AG09309 (cell line): ENCODE measurements at regions not wholly inside any gene's neighbourhood (a gene's known extent, or its start where the extent isn't known, plus 50 kb on each side); places are given as distances from the start of the nearest gene placed in this dataset.

Source experiments
- DNase-seq: peaks from one replicate; pipeline ENCODE4 v3.0.0-alpha.2; 2010; ENCODE audit warnings: low read depth
- H3K4me3 ChIP-seq: 2 replicates; pipeline ENCODE4 v1.5.1; 2011; ENCODE audit warnings: mild to moderate bottlenecking, low read depth, low read length, moderate library complexity; ENCODE audit not compliant: control insufficient read depth
- CTCF ChIP-seq: IDR thresholded peaks from 2 replicates; pipeline ENCODE4 v1.5.1; 2011; ENCODE audit warnings: mild to moderate bottlenecking, low read depth, low read length, inconsistent platforms; ENCODE audit not compliant: insufficient read depth, control insufficient read depth; ENCODE audit errors: missing control alignments

- no peak for TF ChIP-seq CTCF
- DNase-seq, result no peak
- no peak overlapping the region for H3K4me3 ChIP-seq
These were observed 73.5 kb upstream of the RASGRF1 start for GRCh38 chr15:79164043-79164442.

- no peak for DNase-seq
- no peak overlapping the region for H3K4me3 ChIP-seq
- TF ChIP-seq CTCF, result no peak
These were observed 72.8 kb upstream of the RASGRF1 start for GRCh38 chr15:79163395-79163794.

- no peak for DNase-seq
- H3K4me3 ChIP-seq, result no peak overlapping the region
- TF ChIP-seq CTCF, result no peak
These were observed 71.4 kb upstream of the RASGRF1 start for GRCh38 chr15:79161837-79162508.

- DNase-seq, result no peak
- no peak overlapping the region for H3K4me3 ChIP-seq
- TF ChIP-seq CTCF, result no peak
These were observed 69.6 kb upstream of the RASGRF1 start for GRCh38 chr15:79160211-79160610.

GRCh38 chr15:79157631-79158592 is 67.3 kb upstream of the RASGRF1 start:
- no peak overlapping the region for H3K4me3 ChIP-seq
- no peak for DNase-seq
- TF ChIP-seq CTCF, result no peak

- H3K4me3 ChIP-seq, result no peak overlapping the region
- no peak for TF ChIP-seq CTCF
- DNase-seq, result no peak
These were observed 66.3 kb upstream of the RASGRF1 start for GRCh38 chr15:79156704-79157375.
